ENCODE measurements at regions not wholly inside any gene's neighbourhood (a gene's known extent, or its start where the extent isn't known, plus 50 kb on each side); places are given as distances from the start of the nearest gene placed in this dataset.
A peak's percentile ranks its signal among the peaks of the same experiment; 100 is the strongest.
"Not testable (repeated sequence)": the region's sequence is repeated elsewhere in the genome, so short reads cannot be mapped to it uniquely, and the experiment has no call there.

GRCh38 chr3:59527493-59527892 is 477.7 kb upstream of the CFAP20DC start:
- in situ Hi-C loops (cut with HindIII; ENCODE audit: low pct_unique_long_range_greater_than_20kb, low sequenced_read_pairs): no loop called here
- no peak for DNase-seq (ENCODE audit: low read depth)

- in situ Hi-C loops (cut with HindIII; ENCODE audit: low pct_unique_long_range_greater_than_20kb, low sequenced_read_pairs): no loop called here
- no peak for DNase-seq (ENCODE audit: low read depth)
These were observed 477.2 kb upstream of the CFAP20DC start for GRCh38 chr3:59526999-59527398.

- no peak for DNase-seq (ENCODE audit: low read depth)
- in situ Hi-C loops (cut with HindIII; ENCODE audit: low pct_unique_long_range_greater_than_20kb, low sequenced_read_pairs): no loop called here
These were observed 472.7 kb upstream of the CFAP20DC start for GRCh38 chr3:59522550-59522949.

- no peak for DNase-seq (ENCODE audit: low read depth)
- in situ Hi-C loops (cut with HindIII; ENCODE audit: low pct_unique_long_range_greater_than_20kb, low sequenced_read_pairs): no loop called here
These were observed 469.3 kb upstream of the CFAP20DC start for GRCh38 chr3:59519094-59519493.

- in situ Hi-C loops (cut with HindIII; ENCODE audit: low pct_unique_long_range_greater_than_20kb, low sequenced_read_pairs): no loop called here
These were observed 468.6 kb upstream of the CFAP20DC start for GRCh38 chr3:59518283-59519055.

GRCh38 chr3:59517388-59517787 is 467.6 kb upstream of the CFAP20DC start:
- DNase-seq (ENCODE audit: low read depth): no peak
- in situ Hi-C loops (cut with HindIII; ENCODE audit: low pct_unique_long_range_greater_than_20kb, low sequenced_read_pairs): no loop called here

More at GRCh38 chr3:59518283-59519055, 468.6 kb upstream of the CFAP20DC start:
- no peak for DNase-seq (ENCODE audit: low read depth)

- no peak for DNase-seq (ENCODE audit: low read depth)
- in situ Hi-C loops (cut with HindIII; ENCODE audit: low pct_unique_long_range_greater_than_20kb, low sequenced_read_pairs): no loop called here
These were observed 466.1 kb upstream of the CFAP20DC start for GRCh38 chr3:59515966-59516365.

- no peak for DNase-seq (ENCODE audit: low read depth)
- in situ Hi-C loops (cut with HindIII; ENCODE audit: low pct_unique_long_range_greater_than_20kb, low sequenced_read_pairs): no loop called here
These were observed 465.1 kb upstream of the CFAP20DC start for GRCh38 chr3:59514865-59515482.

- in situ Hi-C loops (cut with HindIII; ENCODE audit: low pct_unique_long_range_greater_than_20kb, low sequenced_read_pairs): no loop called here
- DNase-seq (ENCODE audit: low read depth): no peak
These were observed 463.7 kb upstream of the CFAP20DC start for GRCh38 chr3:59513570-59513969.

- in situ Hi-C loops (cut with HindIII; ENCODE audit: low pct_unique_long_range_greater_than_20kb, low sequenced_read_pairs): no loop called here
These were observed 462.2 kb upstream of the CFAP20DC start for GRCh38 chr3:59512066-59512465.

GRCh38 chr3:59510576-59510975 is 460.8 kb upstream of the CFAP20DC start:
- no peak for DNase-seq (ENCODE audit: low read depth)

More at GRCh38 chr3:59512066-59512465, 462.2 kb upstream of the CFAP20DC start:
- no peak for DNase-seq (ENCODE audit: low read depth)

GRCh38 chr3:59508273-59508672 is 458.4 kb upstream of the CFAP20DC start:
- no peak for DNase-seq (ENCODE audit: low read depth)
- in situ Hi-C loops (cut with HindIII; ENCODE audit: low pct_unique_long_range_greater_than_20kb, low sequenced_read_pairs): no loop called here

More at GRCh38 chr3:59510576-59510975, 460.8 kb upstream of the CFAP20DC start:
- in situ Hi-C loops (cut with HindIII; ENCODE audit: low pct_unique_long_range_greater_than_20kb, low sequenced_read_pairs): no loop called here

GRCh38 chr3:59506191-59506590 is 456.4 kb upstream of the CFAP20DC start:
- DNase-seq (ENCODE audit: low read depth): no peak
- in situ Hi-C loops (cut with HindIII; ENCODE audit: low pct_unique_long_range_greater_than_20kb, low sequenced_read_pairs): no loop called here

- in situ Hi-C loops (cut with HindIII; ENCODE audit: low pct_unique_long_range_greater_than_20kb, low sequenced_read_pairs): no loop called here
- DNase-seq (ENCODE audit: low read depth): no peak
These were observed 453.6 kb upstream of the CFAP20DC start for GRCh38 chr3:59503441-59503840.

- DNase-seq (ENCODE audit: low read depth): no peak
- in situ Hi-C loops (cut with HindIII; ENCODE audit: low pct_unique_long_range_greater_than_20kb, low sequenced_read_pairs): no loop called here
These were observed 453.0 kb upstream of the CFAP20DC start for GRCh38 chr3:59502806-59503205.

- DNase-seq (ENCODE audit: low read depth): no peak
- in situ Hi-C loops (cut with HindIII; ENCODE audit: low pct_unique_long_range_greater_than_20kb, low sequenced_read_pairs): no loop called here
These were observed 450.1 kb upstream of the CFAP20DC start for GRCh38 chr3:59499954-59500353.

- in situ Hi-C loops (cut with HindIII; ENCODE audit: low pct_unique_long_range_greater_than_20kb, low sequenced_read_pairs): no loop called here
- peak; percentile 57 for DNase-seq (ENCODE audit: low read depth)
These were observed 449.2 kb upstream of the CFAP20DC start for GRCh38 chr3:59499000-59499399.

- in situ Hi-C loops (cut with HindIII; ENCODE audit: low pct_unique_long_range_greater_than_20kb, low sequenced_read_pairs): no loop called here
- no peak for DNase-seq (ENCODE audit: low read depth)
These were observed 446.4 kb upstream of the CFAP20DC start for GRCh38 chr3:59496250-59496649.

- in situ Hi-C loops (cut with HindIII; ENCODE audit: low pct_unique_long_range_greater_than_20kb, low sequenced_read_pairs); DNase-seq (ENCODE audit: low read depth): not testable (repeated sequence)
These were observed 445.1 kb upstream of the CFAP20DC start for GRCh38 chr3:59494969-59495368.

GRCh38 chr3:59486520-59486919 is 436.7 kb upstream of the CFAP20DC start:
- in situ Hi-C loops (cut with HindIII; ENCODE audit: low pct_unique_long_range_greater_than_20kb, low sequenced_read_pairs): no loop called here
- no peak for DNase-seq (ENCODE audit: low read depth)
